Effector memory CD8-positive, alpha-beta T cell (primary cell): ENCODE measurements at regions not wholly inside any gene's neighbourhood (a gene's known extent, or its start where the extent isn't known, plus 50 kb on each side); places are given as distances from the start of the nearest gene placed in this dataset.
A peak's percentile ranks its signal among the peaks of the same experiment; 100 is the strongest.

Experiments used
- ATAC-seq: fragments of 150-1000 bp; cut with Tn5 transposase; replicated peaks from 2 replicates; pipeline ENCODE4 v1.10.0; 2021; ENCODE audit warnings: mild to moderate bottlenecking, moderate library complexity
- DNase-seq, 3 experiments: peaks; one replicate each; pipeline ENCODE4 v3.0.0; 2021
- H3K27ac Mint-ChIP-seq, 2 donors: one replicate each; pipeline ENCODE4 v1.8.0; 2022; ENCODE audit warnings: mild to moderate bottlenecking in 2 of 2, mixed read lengths in 2 of 2, moderate library complexity in 2 of 2
- H3K27me3 Mint-ChIP-seq, 2 donors: one replicate each; pipeline ENCODE4 v1.8.0; 2022; ENCODE audit warnings: mixed read lengths in 2 of 2
- H3K36me3 Mint-ChIP-seq: one replicate; pipeline ENCODE4 v1.8.0; 2022; ENCODE audit warnings: mild to moderate bottlenecking, moderate library complexity, mixed read lengths; ENCODE audit not compliant: insufficient read depth
- H3K4me1 Mint-ChIP-seq, 2 donors: one replicate each; pipeline ENCODE4 v1.8.0; 2022; ENCODE audit warnings: low read depth in 2 of 2, mixed read lengths in 2 of 2
- H3K4me3 Mint-ChIP-seq, 2 donors: one replicate each; pipeline ENCODE4 v1.8.0; 2022; ENCODE audit warnings: mild to moderate bottlenecking in 2 of 2, mixed read lengths in 2 of 2, moderate library complexity in 2 of 2
- H3K9me3 Mint-ChIP-seq, 2 donors: one replicate each; pipeline ENCODE4 v1.8.0; 2022; ENCODE audit warnings: mixed read lengths in 2 of 2

DNA sequence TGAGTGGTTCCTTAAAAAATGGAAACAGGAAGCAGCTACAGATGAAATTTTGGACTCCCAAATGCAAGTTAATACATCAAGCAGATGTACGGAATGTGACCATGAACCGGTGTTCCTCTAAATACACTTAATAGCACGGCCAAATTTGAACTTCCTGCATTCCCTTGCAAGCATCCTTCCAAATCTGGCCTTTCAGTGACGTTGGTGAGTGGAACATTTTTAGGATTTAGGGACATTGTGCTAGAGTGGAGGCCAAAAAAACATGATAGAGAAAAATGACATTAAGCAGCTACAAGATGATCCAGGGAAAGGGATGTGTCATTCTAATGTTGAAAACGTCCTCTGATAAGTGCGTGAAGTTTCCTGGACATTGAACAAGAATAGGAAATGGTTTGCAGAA lies 62.1 kb downstream of the CTAGE1 start:
- no peak for DNase-seq
- Mint-ChIP-seq H3K4me3 (no peak overlapping the region), H3K4me1 (peaks cover 0 to 3% of the 10 kb centered on the region in 2 donors), H3K27ac (no peak overlapping the region), H3K36me3 (no peaks in the 10 kb centered on the region), H3K9me3 (peaks cover 3 to 6% of the 10 kb centered on the region in 2 donors), H3K27me3 (no peaks in the 10 kb centered on the region)
- ATAC-seq: no peak

DNA sequence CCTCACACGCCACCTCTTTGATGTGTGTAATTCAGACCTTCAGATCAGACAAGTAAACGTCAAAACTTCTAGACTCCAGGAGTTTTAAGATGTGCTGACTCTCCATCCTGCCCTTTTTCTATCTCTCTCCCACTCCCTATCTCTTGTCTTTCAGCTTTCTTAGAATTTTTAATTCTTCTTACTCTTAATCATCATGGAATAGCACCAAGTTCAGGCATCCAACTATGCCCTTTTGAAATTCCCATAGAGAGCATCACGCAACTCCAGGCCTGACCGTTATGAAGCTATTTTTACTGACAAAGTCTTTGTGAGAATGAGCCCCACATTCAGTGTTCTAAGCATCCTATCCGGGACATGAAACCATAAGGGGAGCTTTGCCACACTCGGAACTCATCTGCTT lies 62.6 kb downstream of the CTAGE1 start:
- Mint-ChIP-seq H3K4me3 (no peak overlapping the region), H3K9me3 (peaks cover 3 to 6% of the 10 kb centered on the region in 2 donors), H3K4me1 (peaks cover 0 to 3% of the 10 kb centered on the region in 2 donors), H3K27ac (no peak overlapping the region), H3K36me3 (no peaks in the 10 kb centered on the region), H3K27me3 (no peaks in the 10 kb centered on the region)
- DNase-seq (no peak), ATAC-seq (no peak)

DNA sequence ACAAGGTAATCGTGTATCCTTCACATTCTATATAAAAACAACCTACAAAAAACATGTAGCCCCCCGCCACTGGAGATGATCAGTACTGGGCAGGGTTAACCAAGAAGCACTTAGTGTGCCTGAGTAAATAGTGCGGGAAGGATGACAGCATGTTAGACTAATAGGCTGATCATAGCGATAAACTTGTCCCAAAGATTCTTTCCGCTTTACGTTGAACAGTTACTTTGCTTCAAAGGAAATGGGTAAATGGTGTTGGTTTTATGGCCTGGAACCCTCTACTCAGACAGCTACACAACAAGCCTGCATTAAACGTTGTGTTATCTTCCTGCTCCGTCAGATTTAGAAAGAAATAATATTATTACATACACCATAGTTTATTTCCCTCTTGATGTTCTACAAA lies 67.7 kb downstream of the CTAGE1 start:
- peaks cover 29 to 33% of the 10 kb centered on the region in 2 donors for H3K4me1 Mint-ChIP-seq
- ATAC-seq: no peak
- DNase-seq: no peak

DNA sequence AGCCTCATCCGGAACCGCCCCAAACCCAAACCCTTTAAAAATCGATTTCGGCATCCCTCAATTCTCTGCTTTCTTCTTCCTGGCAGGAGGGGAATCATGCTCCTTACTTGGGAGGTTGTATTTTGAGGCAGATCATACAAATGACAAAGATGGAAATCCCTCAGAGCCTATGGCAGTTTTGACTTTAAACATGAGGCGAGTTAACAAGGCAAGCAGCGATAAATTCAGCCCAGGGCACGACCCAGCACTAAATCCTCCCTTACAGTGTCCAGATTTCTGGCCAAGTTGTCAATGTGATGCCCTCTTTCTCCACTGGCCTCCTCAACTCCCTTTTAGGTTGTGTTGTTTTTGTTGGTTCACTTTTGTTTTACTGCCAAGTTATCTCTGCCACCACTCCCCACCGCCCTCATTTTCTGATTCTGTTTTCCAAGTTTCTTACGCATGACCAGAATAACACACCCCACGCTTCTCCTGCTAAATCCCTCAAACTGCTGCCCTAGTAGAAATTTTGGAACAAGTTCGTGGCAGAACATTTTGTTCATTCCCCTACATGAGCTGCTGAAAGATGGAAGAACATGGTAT lies 68.3 kb downstream of the CTAGE1 start:
- H3K27me3 Mint-ChIP-seq: peaks cover 0 to 11% of the 10 kb centered on the region in 2 donors
- peak overlapping the region; percentile 95 to 97 for H3K27ac Mint-ChIP-seq
- H3K4me3 Mint-ChIP-seq: peak overlapping the region; percentile 79 to 86
- H3K9me3 Mint-ChIP-seq: peaks cover 3 to 6% of the 10 kb centered on the region in 2 donors
- peaks cover 13% of the 10 kb centered on the region for H3K36me3 Mint-ChIP-seq
- peaks cover 34 to 35% of the 10 kb centered on the region in 2 donors for H3K4me1 Mint-ChIP-seq
- DNase-seq (no peak), ATAC-seq (no peak)

More for the DNA sequence above, 67.7 kb downstream of the CTAGE1 start:
- Mint-ChIP-seq H3K9me3 (peaks cover 3 to 6% of the 10 kb centered on the region in 2 donors), H3K36me3 (peaks cover 13% of the 10 kb centered on the region), H3K27ac (peak overlapping the region; percentile 95 to 97), H3K4me3 (peak overlapping the region; percentile 79 to 86), H3K27me3 (peaks cover 0 to 11% of the 10 kb centered on the region in 2 donors)

- Mint-ChIP-seq H3K9me3 (peaks cover 3 to 6% of the 10 kb centered on the region in 2 donors), H3K4me1 (peaks cover 40 to 41% of the 10 kb centered on the region in 2 donors), H3K27me3 (peaks cover 0 to 11% of the 10 kb centered on the region in 2 donors), H3K36me3 (peaks cover 13% of the 10 kb centered on the region), H3K27ac (peak overlapping the region; percentile 95 to 97), H3K4me3 (peak overlapping the region; percentile 79 to 87)
- no peak for ATAC-seq
- no peak for DNase-seq
Measured at GRCh38 chr18:22348521-22349316, 69.0 kb downstream of the CTAGE1 start.

DNA sequence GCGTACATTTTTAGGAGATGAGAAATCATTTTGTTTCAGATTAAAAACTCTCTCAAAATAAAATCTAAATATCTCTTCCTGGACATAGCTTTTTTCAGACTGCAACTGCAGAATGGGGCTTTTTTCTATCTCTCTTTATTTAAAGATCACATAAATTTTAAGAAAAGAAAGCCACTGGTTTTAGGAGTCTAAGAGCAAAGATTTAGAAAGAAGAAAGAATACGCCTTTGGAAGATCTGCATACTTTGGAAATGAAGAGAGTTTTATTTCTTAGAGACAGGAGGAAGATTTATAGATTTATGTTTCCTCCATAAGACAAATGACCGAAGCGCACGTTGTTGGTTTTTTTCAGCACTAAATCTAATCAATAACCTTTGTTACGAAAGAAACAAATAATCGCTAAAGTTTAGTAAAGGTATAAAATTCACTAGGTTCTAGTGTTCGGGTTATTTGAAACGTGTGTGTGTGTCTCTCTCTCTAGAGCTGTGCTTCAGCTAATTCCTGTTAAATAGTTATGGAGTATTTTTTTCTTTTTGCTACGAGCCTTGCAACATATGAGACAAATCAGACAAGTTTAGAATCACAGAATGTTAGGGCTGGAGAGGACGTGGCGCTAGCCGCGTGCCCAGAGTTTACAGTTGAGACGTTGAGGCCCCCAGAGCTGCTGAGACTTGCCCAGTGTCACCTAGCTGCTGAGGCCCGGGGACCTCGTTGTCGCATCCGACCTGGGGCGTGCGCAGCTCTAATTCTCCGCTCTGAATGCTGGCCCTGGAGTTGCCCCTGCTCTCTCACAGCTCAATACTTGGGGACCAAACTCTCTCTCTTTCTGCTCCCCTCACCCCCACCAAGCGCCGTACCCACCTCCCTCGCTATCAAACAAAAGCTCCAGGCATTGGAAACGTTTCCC lies 69.9 kb downstream of the CTAGE1 start:
- peak overlapping the region; percentile 95 to 97 for H3K27ac Mint-ChIP-seq
- H3K36me3 Mint-ChIP-seq: peaks cover 16% of the 10 kb centered on the region

GRCh38 chr18:22346953-22347605 lies 70.6 kb downstream of the CTAGE1 start:
- no peak for DNase-seq
- Mint-ChIP-seq H3K36me3 (peaks cover 19% of the 10 kb centered on the region), H3K27me3 (peaks cover 0 to 11% of the 10 kb centered on the region in 2 donors), H3K4me3 (peak overlapping the region; percentile 79 to 87), H3K27ac (peak overlapping the region; percentile 95 to 97), H3K9me3 (no peaks in the 10 kb centered on the region), H3K4me1 (peaks cover 53 to 55% of the 10 kb centered on the region in 2 donors)
- ATAC-seq: no peak

More for the DNA sequence above, 69.9 kb downstream of the CTAGE1 start:
- ATAC-seq (peak; percentile 19), DNase-seq (peak in 2 of 3 experiments; percentile 41 to 42)
- Mint-ChIP-seq H3K4me1 (peaks cover 47% of the 10 kb centered on the region in 2 donors), H3K27me3 (peaks cover 0 to 11% of the 10 kb centered on the region in 2 donors), H3K9me3 (peaks cover 3 to 6% of the 10 kb centered on the region in 2 donors), H3K4me3 (peak overlapping the region; percentile 79 to 87)

DNA sequence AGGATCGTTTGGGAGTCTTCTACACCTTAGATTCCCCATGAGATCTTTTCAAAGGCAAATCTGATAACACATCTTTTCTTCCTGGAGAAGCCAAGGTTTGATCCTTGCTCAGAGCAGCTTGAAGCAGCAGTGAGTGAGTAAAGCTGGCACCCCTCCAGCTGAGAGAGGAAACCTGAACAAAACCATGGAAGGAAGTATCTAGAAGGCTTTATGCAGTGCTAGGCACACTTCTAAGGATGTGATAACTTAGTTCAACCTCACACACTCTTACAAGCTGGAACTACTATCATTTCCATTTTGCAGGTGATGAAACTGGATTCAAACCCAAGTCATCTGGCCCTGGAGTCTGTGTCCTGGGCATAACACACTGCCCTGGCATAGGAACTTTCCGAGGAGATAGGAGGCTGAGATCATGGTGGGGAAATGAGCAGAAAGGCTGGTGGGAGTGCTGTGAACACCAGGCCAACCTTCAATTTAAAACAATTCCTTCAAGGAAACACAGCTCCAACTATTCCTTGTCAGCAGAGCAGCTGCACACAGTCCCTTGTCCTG lies 71.2 kb downstream of the CTAGE1 start:
- DNase-seq: peak; percentile 45 to 51 (median 45)
- Mint-ChIP-seq H3K4me1 (peaks cover 56 to 61% of the 10 kb centered on the region in 2 donors), H3K27me3 (peaks cover 0 to 11% of the 10 kb centered on the region in 2 donors), H3K9me3 (no peaks in the 10 kb centered on the region), H3K4me3 (peak overlapping the region; percentile 79 to 87), H3K36me3 (peaks cover 19% of the 10 kb centered on the region), H3K27ac (peak overlapping the region; percentile 95 to 97)
- ATAC-seq: peak; percentile 9

- Mint-ChIP-seq H3K27ac (peak overlapping the region; percentile 95 to 97), H3K9me3 (no peaks in the 10 kb centered on the region), H3K36me3 (peaks cover 19% of the 10 kb centered on the region), H3K4me3 (peak overlapping the region; percentile 79 to 87), H3K4me1 (peaks cover 60 to 64% of the 10 kb centered on the region in 2 donors), H3K27me3 (peaks cover 0 to 11% of the 10 kb centered on the region in 2 donors)
- DNase-seq (no peak), ATAC-seq (no peak)
Measured at GRCh38 chr18:22345718-22346117, 72.0 kb downstream of the CTAGE1 start.

GRCh38 chr18:22344908-22345670 lies 72.6 kb downstream of the CTAGE1 start:
- peaks cover 19% of the 10 kb centered on the region for H3K36me3 Mint-ChIP-seq
- DNase-seq (peak; percentile 49 to 55 (median 49)), ATAC-seq (peak; percentile 78)
- peak overlapping the region; percentile 79 to 87 for H3K4me3 Mint-ChIP-seq
- peak overlapping the region; percentile 95 to 97 for H3K27ac Mint-ChIP-seq
- peaks cover 65 to 67% of the 10 kb centered on the region in 2 donors for H3K4me1 Mint-ChIP-seq
- peaks cover 0 to 11% of the 10 kb centered on the region in 2 donors for H3K27me3 Mint-ChIP-seq
- no peaks in the 10 kb centered on the region for H3K9me3 Mint-ChIP-seq

- peaks cover 0 to 7% of the 10 kb centered on the region in 2 donors for H3K27me3 Mint-ChIP-seq
- peak overlapping the region; percentile 79 to 87 for H3K4me3 Mint-ChIP-seq
- no peaks in the 10 kb centered on the region for H3K9me3 Mint-ChIP-seq
- peak overlapping the region; percentile 95 to 97 for H3K27ac Mint-ChIP-seq
- H3K36me3 Mint-ChIP-seq: peaks cover 19% of the 10 kb centered on the region
- H3K4me1 Mint-ChIP-seq: peaks cover 65% of the 10 kb centered on the region in 2 donors
- peak; percentile 2 for ATAC-seq
- DNase-seq: no peak
Measured at GRCh38 chr18:22344445-22344844, 73.3 kb downstream of the CTAGE1 start.

DNA sequence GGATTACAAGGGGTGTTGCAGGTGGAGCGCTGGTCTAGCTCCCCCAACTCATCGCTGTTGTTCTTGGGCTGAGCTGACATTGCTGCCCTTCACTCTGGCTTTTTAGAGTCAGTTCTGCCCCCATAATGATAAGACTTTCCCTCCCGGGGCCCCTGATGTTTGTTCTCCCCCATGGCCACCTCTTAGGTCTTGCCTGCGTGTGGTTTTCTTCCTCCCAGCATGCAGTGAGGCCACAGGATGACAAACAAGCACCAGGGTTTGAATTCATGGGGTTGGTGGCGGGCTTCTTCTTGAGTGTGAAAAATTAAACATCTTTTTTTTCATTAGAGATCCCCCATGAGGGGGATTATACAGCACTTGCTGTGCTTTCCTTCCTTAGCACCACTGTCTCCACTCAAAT lies 74.1 kb downstream of the CTAGE1 start:
- Mint-ChIP-seq H3K9me3 (no peaks in the 10 kb centered on the region), H3K4me3 (peak overlapping the region; percentile 79 to 87), H3K27me3 (no peaks in the 10 kb centered on the region), H3K27ac (peak overlapping the region; percentile 95 to 97), H3K4me1 (peaks cover 67 to 68% of the 10 kb centered on the region in 2 donors), H3K36me3 (peaks cover 15% of the 10 kb centered on the region)
- ATAC-seq (no peak), DNase-seq (no peak)
